ENCODE measurements at regions not wholly inside any gene's neighbourhood (a gene's known extent, or its start where the extent isn't known, plus 50 kb on each side); places are given as distances from the start of the nearest gene placed in this dataset.

- TF ChIP-seq PCBP1 (IDR thresholded peaks at IDR 0.05; ENCODE audit: low read depth, low read length, poor library complexity, severe bottlenecking) (no peak), STAT5A (IDR thresholded peaks at IDR 0.05; ENCODE audit: borderline replicate concordance, low read length) (peak; percentile 79), ZNF584 (CRISPR knock-in tag; IDR thresholded peaks at IDR 0.05; ENCODE audit: low read depth) (no peak; the same call in 1 of the 2 replicates), RBM39 (optimal IDR thresholded peaks at IDR 0.05; ENCODE audit: low read depth, low read length) (no peak)
- TF ChIP-seq, protein P1, sequence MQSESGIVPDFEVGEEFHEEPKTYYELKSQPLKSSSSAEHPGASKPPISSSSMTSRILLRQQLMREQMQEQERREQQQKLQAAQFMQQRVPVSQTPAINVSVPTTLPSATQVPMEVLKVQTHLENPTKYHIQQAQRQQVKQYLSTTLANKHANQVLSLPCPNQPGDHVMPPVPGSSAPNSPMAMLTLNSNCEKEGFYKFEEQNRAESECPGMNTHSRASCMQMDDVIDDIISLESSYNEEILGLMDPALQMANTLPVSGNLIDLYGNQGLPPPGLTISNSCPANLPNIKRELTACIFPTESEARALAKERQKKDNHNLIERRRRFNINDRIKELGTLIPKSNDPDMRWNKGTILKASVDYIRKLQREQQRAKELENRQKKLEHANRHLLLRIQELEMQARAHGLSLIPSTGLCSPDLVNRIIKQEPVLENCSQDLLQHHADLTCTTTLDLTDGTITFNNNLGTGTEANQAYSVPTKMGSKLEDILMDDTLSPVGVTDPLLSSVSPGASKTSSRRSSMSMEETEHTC (IDR thresholded peaks at IDR 0.05): no peak
- TF ChIP-seq, protein P2, sequence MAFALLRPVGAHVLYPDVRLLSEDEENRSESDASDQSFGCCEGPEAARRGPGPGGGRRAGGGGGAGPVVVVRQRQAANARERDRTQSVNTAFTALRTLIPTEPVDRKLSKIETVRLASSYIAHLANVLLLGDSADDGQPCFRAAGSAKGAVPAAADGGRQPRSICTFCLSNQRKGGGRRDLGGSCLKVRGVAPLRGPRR (CRISPR knock-in tag; IDR thresholded peaks at IDR 0.05): no peak; the same call in 1 of the 2 replicates
Observed at GRCh38 chr19:21611659-21612402, 106.4 kb downstream of the ZNF429 start (continued).

DNA sequence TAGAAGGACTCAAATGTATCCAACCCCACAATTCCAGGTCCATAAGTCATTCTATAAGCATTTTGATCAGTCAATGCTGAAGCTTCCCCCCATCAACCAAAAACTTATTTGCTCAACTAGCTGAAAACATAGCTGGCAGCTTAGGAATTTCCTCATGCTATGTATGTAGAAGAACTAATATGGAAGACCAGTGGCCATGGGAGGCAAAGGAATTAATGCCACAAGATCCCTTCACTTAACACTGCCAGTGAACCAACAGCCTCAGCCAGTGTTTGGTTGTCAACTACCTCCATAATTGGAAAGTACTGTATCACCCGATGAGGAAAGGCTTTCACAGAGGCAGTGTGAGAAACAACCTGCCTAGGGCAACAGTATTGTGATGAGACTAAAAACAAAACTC is 105.4 kb downstream of the ZNF429 start:
- Histone ChIP-seq H3K9ac (ENCODE audit: insufficient read depth in 1 of 2, low read depth in 2 of 2, low read length in 2 of 2) (no peak overlapping the region), H3K4me1 (replicated peaks in 1 of 2; ENCODE audit: control insufficient read depth in 2 of 2, insufficient read depth in 2 of 2, low read length in 2 of 2) (peaks cover 9 to 35% of the 10 kb centered on the region in 2 experiments), H3K9me3 (replicated peaks; ENCODE audit: control insufficient read depth, insufficient read depth, low read depth, low read length) (0 out of 2 replicates have a peak, but pooled peaks cover 6% of the 10 kb centered on the region), H3K4me2 (ENCODE audit: insufficient read depth, low read length) (no peak overlapping the region), H3K27ac (ENCODE audit: extremely low read depth, low read depth, low read length) (peak overlapping the region; percentile 90; the same call in 2 of the 3 replicates), H4K20me1 (replicated peaks; ENCODE audit: control insufficient read depth, insufficient read depth, low read length) (no peaks in the 10 kb centered on the region), H3K27me3 (ENCODE audit: control insufficient read depth in 2 of 2, insufficient read depth in 2 of 2, low read length in 2 of 2) (no peaks in the 10 kb centered on the region), H3K79me2 (ENCODE audit: control insufficient read depth, insufficient read depth, low read length) (no peaks in the 10 kb centered on the region), H3K9me1 (ENCODE audit: control insufficient read depth, insufficient read depth, low read length) (no peaks in the 10 kb centered on the region), H2AFZ (ENCODE audit: low read depth, low read length) (peak overlapping the region; percentile 72; the same call in 1 of the 2 replicates), H3K4me3 (no peak overlapping the region), H3K36me3 (ENCODE audit: control insufficient read depth, insufficient read depth, low read length) (no peaks in the 10 kb centered on the region)
- in situ Hi-C loops (cut with MboI) (no loop called here), intact Hi-C loops (cut with micrococcal nuclease) (loop anchor here (5.0 kb wide), 1 partner anchor 153 kb away; no protein-coding TSS in a partner anchor)
- no peak for DNase-seq (ENCODE audit: extremely low read depth in 1 of 4, low spot score in 3 of 4)
- CTCF ChIA-PET (ENCODE audit: low intra/inter-chr PET ratio): no interaction called here
- no peak for FAIRE-seq
- 40% methylated on average over 1 of the region's 1 CpG for WGBS (ENCODE audit: insufficient coverage, low coverage, missing lambda C conversion rate)
- BruUV-seq (replicated peaks): no TSS peak
- ATAC-seq: no peak
- POLR2A ChIA-PET: no interaction called here
- TF ChIP-seq HNRNPUL1 (IDR thresholded peaks at IDR 0.05; ENCODE audit: low read length): no peak
- peak; percentile 51; the same call in 1 of the 2 replicates for TF ChIP-seq GTF2A2 (tag; IDR thresholded peaks at IDR 0.05)
- TF ChIP-seq, protein P3, sequence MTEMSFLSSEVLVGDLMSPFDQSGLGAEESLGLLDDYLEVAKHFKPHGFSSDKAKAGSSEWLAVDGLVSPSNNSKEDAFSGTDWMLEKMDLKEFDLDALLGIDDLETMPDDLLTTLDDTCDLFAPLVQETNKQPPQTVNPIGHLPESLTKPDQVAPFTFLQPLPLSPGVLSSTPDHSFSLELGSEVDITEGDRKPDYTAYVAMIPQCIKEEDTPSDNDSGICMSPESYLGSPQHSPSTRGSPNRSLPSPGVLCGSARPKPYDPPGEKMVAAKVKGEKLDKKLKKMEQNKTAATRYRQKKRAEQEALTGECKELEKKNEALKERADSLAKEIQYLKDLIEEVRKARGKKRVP (CRISPR knock-in tag; IDR thresholded peaks at IDR 0.05): peak; percentile 79
- TF ChIP-seq, protein P2 (CRISPR knock-in tag; IDR thresholded peaks at IDR 0.05): peak; percentile 78; the same call in 1 of the 2 replicates
- peak; percentile 68 for TF ChIP-seq PTTG1 (tag; IDR thresholded peaks at IDR 0.05; ENCODE audit: low read depth)
- TF ChIP-seq ZKSCAN8 (CRISPR knock-in tag; IDR thresholded peaks at IDR 0.05): 0 out of 2 replicates have a peak, but pooled peaks have one; percentile 11
- no peak for TF ChIP-seq FOXO4 (CRISPR knock-in tag; IDR thresholded peaks at IDR 0.05)
- 0 out of 2 replicates have a peak, but pooled peaks have one; percentile 58 for TF ChIP-seq NFXL1 (CRISPR knock-in tag; IDR thresholded peaks at IDR 0.05)
- TF ChIP-seq, protein P4, sequence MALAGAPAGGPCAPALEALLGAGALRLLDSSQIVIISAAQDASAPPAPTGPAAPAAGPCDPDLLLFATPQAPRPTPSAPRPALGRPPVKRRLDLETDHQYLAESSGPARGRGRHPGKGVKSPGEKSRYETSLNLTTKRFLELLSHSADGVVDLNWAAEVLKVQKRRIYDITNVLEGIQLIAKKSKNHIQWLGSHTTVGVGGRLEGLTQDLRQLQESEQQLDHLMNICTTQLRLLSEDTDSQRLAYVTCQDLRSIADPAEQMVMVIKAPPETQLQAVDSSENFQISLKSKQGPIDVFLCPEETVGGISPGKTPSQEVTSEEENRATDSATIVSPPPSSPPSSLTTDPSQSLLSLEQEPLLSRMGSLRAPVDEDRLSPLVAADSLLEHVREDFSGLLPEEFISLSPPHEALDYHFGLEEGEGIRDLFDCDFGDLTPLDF (CRISPR knock-in tag; IDR thresholded peaks at IDR 0.05): no peak

Data from K562 (cell line).